Caki2 (cell line): ENCODE measurements at regions not wholly inside any gene's neighbourhood (a gene's known extent, or its start where the extent isn't known, plus 50 kb on each side); places are given as distances from the start of the nearest gene placed in this dataset.

Experiments
- DNase-seq: peaks from one replicate; pipeline ENCODE4 v3.0.0-alpha.2; 2015; ENCODE audit warnings: low read depth
- in situ Hi-C: cut with HindIII; loops from 2 replicates; pipeline ENCODE4 v1.10.0; 2016; ENCODE audit warnings: low sequenced_read_pairs, low pct_unique_long_range_greater_than_20kb, mixed read lengths

- in situ Hi-C loops, result no loop called here
- DNase-seq, result no peak
Observed at GRCh38 chr3:187795207-187795960, 50.1 kb upstream of the BCL6 start.

- in situ Hi-C loops, result no loop called here
- no peak for DNase-seq
Observed at GRCh38 chr3:187798126-187798525, 52.9 kb upstream of the BCL6 start.

DNA sequence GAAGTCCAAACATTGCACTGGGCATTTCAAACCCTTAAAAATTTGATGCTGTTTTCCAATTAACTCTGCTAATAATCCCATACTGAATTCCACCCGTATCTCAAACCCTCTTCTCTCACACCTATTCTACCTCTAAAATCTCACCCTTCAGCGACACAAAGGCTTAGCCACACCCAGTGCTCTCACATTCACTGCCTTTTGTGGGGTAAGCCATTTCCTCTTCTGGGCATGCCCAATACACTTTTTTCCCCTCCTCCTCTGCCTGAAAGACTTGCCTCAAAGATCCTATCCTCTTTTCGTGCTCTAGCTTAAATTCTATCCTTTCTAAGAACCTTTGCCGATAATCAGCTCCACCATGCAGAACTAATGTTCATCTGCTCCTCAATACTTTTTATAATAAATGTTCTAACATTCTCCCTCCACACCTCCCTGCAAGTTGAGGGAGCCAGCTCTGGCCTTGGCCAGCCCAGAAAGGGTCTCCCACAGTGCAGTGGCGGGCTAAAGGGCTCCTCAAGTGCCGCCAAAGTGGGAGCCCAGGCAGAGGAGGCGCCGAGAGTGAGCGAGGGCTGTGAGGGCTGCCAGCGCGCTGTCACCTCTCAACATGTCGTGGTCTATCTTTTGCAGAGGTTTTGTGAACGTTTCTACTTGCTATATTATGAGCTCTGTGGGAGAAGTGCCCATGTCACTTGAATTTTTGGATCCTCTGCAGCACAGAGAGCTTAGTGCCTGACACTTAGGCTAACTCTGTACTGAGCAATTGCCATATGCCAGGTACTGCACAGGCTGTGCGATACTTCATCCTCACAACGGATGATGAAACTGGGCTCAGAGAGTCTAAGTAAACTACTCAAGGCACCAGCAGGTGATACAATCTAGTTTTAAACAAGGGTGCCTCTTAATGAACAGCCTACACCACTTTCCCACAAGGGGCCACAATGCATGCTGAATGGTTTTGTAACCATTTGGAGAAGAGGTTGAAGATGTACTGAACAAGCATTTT, 53.6 kb upstream of the BCL6 start:
- in situ Hi-C loops, result no loop called here
- DNase-seq, result no peak

DNA sequence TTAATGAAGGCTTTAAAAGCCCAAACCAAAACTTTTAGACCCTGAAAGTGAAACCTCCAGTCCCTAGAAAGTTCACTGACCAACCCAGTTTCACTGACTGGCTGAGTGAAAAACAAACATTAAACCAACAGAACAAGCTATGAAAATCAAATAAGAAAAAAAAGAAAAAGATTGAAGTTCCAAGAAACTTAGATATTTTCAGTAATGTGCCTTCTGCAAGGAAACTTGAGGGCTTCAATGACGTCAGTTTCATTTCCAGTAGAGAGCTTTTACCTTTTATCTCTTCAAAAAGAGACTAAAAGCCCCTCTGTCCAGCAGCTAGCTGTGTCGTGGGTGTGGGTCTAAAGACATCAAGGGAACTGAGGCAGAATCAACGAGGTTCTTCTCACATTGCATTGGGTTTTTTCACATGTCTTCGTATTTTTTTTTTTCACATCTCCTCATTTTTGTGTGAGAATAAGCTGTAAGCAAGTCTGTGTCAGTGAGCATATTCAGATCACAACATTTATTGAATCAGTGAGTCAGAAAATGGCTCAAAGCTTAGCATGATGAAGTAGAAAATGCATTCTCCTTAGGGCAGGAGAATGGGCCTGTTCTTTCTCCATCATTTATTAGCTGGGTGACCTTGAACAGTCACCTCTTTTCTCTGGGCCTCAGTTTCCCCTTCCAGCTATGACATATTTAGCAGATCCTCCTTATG, 54.8 kb upstream of the BCL6 start:
- in situ Hi-C loops, result loop anchor here (25.0 kb wide), 1 partner anchor 112 kb away; no protein-coding TSS in a partner anchor
- no peak for DNase-seq

DNA sequence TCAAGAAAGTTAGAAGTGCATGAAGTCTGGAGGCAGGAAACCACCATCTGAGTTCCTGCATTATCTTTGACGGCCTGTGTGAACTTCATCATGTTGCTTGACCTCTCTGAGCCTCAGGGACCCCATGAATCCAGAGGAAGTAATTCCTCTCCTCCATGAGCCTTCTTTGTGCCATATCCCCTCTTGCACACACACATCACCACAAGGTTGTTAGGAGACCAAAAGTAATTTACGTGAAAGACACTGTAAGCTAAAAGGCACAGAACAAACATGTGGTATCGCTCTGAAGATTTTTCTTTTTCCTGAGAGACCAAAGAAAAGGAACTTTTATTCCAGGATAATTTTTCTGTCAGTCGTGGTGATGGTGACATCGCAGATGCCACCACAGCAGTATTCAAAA, 55.9 kb upstream of the BCL6 start:
- in situ Hi-C loops, result loop anchor here (25.0 kb wide), 1 partner anchor 111 kb away; no protein-coding TSS in a partner anchor

DNA sequence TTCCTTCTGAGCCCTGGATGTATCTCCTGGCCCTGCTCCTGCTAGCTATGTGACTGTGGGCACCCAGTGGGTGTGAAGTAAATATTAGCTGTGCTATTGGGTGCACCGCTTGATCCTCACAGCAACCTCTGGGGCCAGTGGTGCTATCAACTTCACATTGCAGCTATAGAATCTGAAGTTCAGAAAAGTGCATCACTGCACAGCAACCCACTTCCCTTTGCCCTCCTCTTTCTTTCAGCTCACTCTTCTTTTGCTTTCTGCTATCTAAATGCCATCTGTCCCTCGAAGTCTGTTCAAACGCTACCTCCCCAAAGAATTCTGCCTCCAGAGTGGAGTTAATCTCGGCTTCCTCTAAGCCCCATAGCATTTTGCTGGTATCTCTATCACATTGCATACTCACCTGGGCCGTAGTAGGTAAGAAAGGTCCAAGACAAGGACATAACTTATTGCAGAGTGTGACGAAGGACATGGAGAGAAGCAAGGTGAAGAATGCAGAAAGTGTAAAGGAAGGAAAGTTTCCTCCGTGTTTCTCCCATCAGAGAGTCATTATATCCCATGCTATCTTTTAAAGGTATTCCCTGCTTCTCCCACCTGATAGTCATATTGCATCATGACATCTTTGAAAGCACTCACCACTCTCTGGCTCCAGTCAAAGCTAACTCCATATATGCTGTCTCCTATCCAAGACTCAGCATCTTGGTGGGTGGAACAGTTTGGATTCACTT, 57.1 kb upstream of the BCL6 start:
- in situ Hi-C loops, result loop anchor here (25.0 kb wide), 1 partner anchor 110 kb away; no protein-coding TSS in a partner anchor
- DNase-seq, result no peak

More for the DNA sequence above, 55.9 kb upstream of the BCL6 start:
- DNase-seq, result no peak

DNA sequence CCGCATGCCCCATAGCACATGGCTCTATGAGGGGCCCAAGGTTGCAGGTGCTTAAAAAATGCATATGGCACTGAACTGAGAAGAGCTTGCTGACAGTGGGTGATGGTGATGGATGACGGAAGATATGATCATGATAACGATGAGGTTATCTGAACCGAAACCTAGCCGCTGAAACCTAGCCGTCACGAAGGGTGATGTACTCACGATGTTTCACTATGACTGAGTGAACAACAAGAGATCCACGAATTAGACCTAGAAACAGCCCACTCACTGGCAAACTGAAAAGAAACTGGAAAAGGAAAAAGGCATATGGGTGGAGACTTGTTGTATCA, 57.6 kb upstream of the BCL6 start:
- no peak for DNase-seq
- in situ Hi-C loops, result loop anchor here (25.0 kb wide), 1 partner anchor 109 kb away; no protein-coding TSS in a partner anchor

- in situ Hi-C loops, result loop anchor here (25.0 kb wide), 1 partner anchor 108 kb away; no protein-coding TSS in a partner anchor
- no peak for DNase-seq
Observed at GRCh38 chr3:187804120-187804744, 59.0 kb upstream of the BCL6 start.

GRCh38 chr3:187804745-187805121, 59.5 kb upstream of the BCL6 start:
- in situ Hi-C loops, result loop anchor here (25.0 kb wide), 1 partner anchor 108 kb away; no protein-coding TSS in a partner anchor
- DNase-seq, result no peak

DNA sequence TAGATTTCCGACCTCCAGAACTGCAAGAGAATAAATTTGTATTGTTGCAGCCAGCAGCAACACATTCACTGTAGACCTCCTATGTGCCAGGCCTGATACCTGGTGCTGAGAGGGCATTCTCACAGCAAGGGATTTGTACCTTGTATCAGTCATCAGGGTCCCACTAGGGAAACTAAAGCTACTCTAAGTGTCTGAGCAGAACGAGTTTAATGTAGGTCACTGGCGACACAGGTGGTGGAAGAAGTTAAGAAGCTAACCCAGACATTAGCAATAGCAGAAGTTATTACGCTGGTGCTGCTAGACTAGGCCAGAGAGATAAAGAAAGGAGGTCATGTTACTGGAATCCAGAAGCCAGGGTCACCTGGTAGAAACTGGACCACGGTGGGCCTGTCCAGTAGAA, 60.5 kb upstream of the BCL6 start:
- no peak for DNase-seq
- in situ Hi-C loops, result loop anchor here (25.0 kb wide), 1 partner anchor 107 kb away; no protein-coding TSS in a partner anchor

GRCh38 chr3:187807086-187807862, 62.0 kb upstream of the BCL6 start:
- in situ Hi-C loops, result loop anchor here (25.0 kb wide), 1 partner anchor 105 kb away; no protein-coding TSS in a partner anchor
- peak; percentile 5 for DNase-seq

GRCh38 chr3:187808527-187808895, 63.2 kb upstream of the BCL6 start:
- in situ Hi-C loops, result loop anchor here (25.0 kb wide), 1 partner anchor 104 kb away; no protein-coding TSS in a partner anchor
- DNase-seq, result peak; percentile 60

DNA sequence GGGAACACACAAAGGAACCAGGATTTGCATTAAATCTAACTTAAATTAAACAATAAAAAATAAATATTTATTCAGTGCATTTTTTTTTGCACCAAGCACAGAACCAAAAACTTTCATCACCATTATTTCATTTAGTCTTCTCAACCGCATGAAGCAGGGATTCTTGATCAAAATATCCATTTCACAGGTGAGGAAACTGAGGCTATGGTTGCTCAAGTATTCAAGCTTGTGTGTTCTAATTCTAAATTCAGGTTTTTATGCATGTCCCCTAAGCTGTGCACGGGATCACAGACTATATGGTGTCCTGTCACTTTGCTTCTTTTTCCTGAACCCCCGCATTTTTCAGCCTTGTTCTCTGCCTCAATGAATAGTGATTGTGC, 64.3 kb upstream of the BCL6 start:
- in situ Hi-C loops, result loop anchor here (25.0 kb wide), 1 partner anchor 103 kb away; no protein-coding TSS in a partner anchor
- DNase-seq, result no peak

- no peak for DNase-seq
- in situ Hi-C loops, result loop anchor here (25.0 kb wide), 1 partner anchor 102 kb away; no protein-coding TSS in a partner anchor
Observed at GRCh38 chr3:187810021-187810446, 64.8 kb upstream of the BCL6 start.

GRCh38 chr3:187811585-187812250, 66.5 kb upstream of the BCL6 start:
- in situ Hi-C loops, result loop anchor here (25.0 kb wide), 1 partner anchor 101 kb away; no protein-coding TSS in a partner anchor
- peak; percentile 61 for DNase-seq

DNA sequence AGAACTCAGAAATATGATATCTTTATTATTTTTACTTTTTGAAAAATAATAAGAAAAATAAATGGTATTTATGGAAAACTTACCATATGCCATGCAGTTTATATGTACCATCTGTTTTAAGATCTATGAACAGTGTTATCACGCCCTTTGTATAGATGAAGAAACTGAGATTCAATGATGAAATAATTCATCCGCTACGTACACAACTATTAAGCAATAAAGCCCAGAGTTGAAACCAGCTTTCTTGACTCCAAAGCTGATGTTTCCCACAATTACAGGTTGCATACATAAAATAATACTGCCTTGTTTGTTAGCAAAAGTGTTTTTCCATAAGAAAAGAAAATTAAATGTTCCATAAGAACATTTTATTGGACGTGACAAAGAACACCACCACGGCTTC, 67.2 kb upstream of the BCL6 start:
- DNase-seq, result no peak
- in situ Hi-C loops, result loop anchor here (25.0 kb wide), 1 partner anchor 100 kb away; no protein-coding TSS in a partner anchor
